Sciatic nerve (tissue), 2 donors: ENCODE measurements at regions not wholly inside any gene's neighbourhood (a gene's known extent, or its start where the extent isn't known, plus 50 kb on each side); places are given as distances from the start of the nearest gene placed in this dataset.

ENCODE experiments used
- ATAC-seq: fragments of 200-7000 bp; cut with Tn5 transposase; one replicate; pipeline ENCODE4 v1.9.1; 2020; ENCODE audit warnings: mild to moderate bottlenecking, moderate library complexity
- DNase-seq: peaks from one replicate; pipeline ENCODE4 v3.0.0-alpha.2; 2020; ENCODE audit warnings: low spot score
- intact Hi-C: fragments of 100-400 bp; cut with DNase I; formaldehyde crosslinking; loops from one replicate; pipeline ENCODE4 v1.14.2; 2022
- donor health status: DM: no; HTN: no; CAD: no.
- donor health status: DM: no; HTN: no; CAD: no.

DNA sequence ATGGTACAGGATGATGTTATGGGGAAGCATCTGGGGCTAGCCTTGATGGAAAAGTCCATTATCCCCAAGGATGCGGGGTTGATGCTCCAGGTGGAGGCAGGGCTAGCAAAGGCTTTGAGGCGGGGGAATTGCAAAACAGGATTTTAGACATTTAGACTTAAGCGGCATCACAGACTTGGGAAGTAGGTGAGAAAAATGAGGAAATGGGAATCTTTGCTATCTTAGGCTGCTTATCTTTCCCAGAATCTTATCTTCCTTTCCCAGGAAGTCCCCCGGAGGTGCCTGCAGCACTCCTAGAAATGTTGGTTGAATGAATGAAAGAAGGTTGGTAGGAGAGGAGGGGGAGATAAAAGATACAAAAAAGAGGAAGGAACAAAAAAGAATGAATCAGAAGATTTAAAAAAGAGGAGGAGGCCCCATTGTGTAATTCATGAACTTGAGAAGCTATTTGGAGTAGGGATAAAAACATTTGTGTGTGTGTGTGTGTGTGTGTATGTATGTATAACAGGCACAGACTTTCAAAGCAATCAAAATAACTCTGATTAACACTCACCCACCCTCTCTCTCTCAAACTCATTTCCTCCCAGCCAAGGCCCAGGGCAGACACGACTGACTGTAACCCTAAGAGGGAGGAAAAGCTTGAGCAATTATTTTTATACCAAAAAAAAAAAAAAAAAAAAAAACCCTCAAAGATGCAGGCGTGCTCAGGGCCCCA lies 62.5 kb upstream of the TBX3 start:
- DNase-seq, result no peak
- intact Hi-C loops, result no loop called here
- ATAC-seq, result peak; percentile 18

DNA sequence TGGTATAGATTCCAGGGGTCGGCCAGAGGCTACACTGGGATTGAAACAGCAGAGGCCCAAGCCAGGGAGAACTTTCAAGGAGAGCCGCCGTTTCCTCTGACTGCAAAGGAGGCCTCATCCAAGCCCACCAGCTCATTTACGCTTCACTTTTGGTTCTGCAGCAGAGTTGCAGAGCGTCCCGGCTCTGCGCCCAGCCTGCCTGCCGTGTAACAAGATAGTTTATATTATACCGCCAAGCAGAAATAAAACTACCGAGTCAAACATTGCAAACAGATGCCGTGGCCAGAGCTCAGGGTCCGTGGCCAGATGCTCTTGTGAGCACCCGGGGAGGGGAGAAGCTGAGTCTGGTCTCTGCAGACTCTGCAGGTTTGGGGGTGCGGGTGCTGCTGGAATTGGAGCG lies 60.7 kb upstream of the TBX3 start:
- ATAC-seq, result no peak
- no peak for DNase-seq
- intact Hi-C loops, result no loop called here

DNA sequence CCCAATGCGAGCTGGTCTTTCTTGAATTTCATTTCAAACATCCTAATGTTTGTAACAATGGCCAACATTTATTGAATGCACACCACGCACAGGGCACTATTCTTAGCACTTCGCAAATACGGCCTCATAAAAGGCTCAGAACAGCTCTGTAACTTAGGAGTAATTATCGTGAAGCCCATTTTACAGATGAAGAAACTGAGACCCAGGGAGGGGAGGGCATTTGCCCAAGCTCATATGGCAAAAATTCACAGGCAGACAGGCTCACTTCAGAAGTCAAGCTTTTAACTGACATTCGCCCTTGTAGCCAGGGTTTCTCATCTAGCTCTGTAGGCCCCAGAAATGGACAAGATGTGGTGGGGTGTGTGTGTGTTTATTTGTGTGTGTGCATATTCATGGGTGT lies 60.3 kb upstream of the TBX3 start:
- no peak for DNase-seq
- no peak for ATAC-seq
- intact Hi-C loops, result no loop called here

GRCh38 chr12:114743799-114744198 lies 59.8 kb upstream of the TBX3 start:
- ATAC-seq (no peak), DNase-seq (no peak)
- intact Hi-C loops, result no loop called here

DNA sequence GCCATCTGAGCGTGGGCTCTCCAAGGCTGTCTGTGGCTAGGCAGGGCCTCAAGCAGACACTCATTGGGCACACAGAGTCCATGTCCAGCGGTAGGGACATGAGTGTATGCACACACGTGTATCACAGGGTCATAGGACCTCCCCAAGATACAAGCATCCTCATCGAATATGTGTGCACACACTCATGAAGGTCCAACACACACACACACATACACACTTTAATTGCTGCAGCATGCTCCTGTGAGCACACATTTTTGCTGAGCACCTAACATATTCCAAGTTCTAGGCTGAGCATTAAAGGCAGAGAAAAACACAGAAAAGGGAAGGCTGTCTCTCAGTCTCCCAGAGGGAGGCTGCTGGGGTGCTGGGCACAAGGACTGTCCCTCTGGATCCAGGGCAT lies 59.3 kb upstream of the TBX3 start:
- no peak for DNase-seq
- intact Hi-C loops, result no loop called here
- no peak for ATAC-seq

- intact Hi-C loops, result no loop called here
- DNase-seq (no peak), ATAC-seq (no peak)
Measured at GRCh38 chr12:114742363-114742762, 58.4 kb upstream of the TBX3 start.

DNA sequence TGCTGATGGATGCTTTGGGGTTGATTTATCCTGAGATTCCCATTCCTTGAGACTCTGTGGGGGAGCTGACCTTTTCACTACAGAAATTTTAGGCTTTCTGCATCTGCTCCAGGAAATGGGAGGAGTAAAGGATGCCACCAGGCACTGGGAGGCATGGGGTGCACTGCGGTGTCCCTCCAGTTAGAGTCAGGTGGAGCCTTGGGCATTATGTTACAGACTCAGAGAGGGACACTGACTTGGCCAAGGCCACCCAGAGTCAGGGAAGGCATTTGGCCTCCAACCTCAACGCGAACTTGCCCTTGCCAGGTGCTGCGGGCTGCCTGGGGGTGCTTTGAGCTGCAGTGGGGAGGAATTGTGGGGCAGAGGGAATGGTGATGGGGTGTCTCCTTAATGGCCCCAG lies 58.0 kb upstream of the TBX3 start:
- DNase-seq (no peak), ATAC-seq (no peak)
- intact Hi-C loops, result no loop called here

DNA sequence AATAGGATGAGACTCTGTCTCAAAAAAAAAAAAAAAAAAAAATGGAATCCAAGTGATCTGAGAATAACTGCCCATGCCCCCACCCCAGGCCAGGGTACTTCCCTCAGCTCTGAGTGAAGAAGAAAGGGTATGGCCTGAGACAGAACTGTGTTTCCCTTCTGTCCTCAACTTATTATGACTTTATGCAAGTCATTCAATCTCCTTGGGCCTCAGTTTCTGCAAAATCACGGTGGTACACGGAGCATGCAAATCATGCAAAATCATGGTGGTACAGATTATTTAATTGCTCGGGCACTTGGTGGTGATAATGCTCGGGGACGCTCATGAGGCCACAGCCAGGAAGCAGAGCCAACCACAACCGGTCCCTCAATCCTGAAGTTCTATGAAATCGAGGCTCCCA lies 56.5 kb upstream of the TBX3 start:
- intact Hi-C loops, result no loop called here
- DNase-seq (no peak), ATAC-seq (no peak)

DNA sequence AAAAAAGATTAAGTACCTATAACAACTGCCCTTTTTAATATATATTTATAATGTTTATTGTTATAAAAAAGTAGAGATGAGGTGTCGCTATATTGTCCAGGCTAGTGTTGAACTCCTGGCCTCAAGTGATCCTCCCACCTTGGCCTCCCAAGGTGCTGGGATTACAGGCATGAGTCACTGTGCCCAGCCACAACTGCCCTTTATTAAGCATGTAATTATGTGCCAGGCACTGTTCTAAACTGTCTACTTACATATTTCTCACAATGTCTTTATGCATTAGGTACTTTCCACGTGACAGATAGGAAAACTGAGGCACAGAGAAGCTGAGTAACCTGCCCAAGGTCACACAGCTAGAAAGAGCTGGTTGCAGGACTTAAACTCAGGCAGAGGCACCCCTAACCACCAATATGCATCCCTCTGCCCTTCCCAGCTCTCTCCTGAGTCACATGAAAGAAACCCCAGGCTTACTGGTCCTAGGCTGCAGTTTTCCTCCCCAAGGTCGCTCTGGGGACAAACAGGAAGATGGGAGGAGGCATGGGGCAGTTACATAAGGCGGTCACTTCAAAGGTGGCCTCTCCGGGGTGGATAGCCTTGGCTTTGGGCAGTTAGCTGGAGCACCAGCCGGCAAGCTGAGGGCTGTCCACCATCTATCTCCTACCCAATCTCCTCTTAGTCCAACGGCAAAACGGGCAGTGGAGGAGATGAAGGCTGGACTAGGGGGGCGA lies 54.6 kb upstream of the TBX3 start:
- intact Hi-C loops, result no loop called here
- ATAC-seq (no peak), DNase-seq (no peak)

DNA sequence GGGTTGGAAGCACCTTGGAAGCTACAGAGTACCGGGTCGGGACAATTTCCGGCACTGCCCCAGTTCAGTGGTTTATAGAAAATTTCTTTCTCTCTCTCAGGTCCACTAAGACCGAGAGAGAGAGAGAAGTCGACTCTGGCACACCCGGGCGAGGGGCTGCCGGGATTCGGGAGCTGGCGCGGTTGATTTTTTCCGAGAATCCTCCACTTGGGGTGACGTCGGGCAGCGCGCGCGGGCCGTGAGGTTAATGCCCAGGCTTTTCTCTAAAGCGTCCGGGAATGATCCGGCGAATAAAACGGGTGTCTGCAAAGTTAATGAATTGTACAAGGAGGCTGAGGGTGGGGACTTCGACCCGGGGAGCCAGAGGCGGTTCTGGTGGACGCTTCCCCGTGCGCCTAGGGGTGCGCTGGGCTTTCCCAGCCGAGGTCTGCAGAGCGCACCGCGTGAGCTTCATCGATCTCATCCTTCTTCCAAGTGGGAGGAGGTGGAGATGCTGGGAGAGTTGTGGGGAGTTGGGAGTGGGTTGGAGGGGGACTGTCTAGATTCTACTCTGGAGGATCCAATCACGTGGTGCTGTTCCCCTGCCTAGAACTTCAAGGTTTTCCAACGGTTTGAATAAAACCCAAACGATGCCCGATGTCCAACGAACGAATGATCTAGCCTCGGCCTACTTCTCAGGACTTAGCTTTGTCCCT lies 51.9 kb upstream of the TBX3 start:
- intact Hi-C loops, result no loop called here
- DNase-seq, result no peak
- ATAC-seq, result peak; percentile 7

DNA sequence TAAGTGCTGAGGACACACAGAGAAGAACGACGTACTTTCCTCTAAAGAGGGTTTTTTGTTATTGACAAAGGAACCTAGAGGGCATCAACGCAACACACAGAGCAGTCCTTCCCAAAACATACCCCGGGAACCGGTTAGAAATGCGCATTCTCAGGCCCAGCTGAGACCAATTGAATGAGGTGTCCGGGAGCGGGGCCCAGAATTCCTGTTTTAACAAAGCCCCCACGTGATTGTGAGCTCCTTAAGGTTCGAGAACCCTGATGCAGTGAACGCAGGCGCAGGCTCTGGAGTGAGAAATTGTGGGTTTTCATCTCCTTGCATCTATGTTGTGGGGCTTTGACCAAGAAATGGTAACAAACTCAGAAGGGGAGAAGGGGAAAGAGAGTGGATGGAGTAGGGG lies 51.0 kb upstream of the TBX3 start:
- DNase-seq, result no peak
- intact Hi-C loops, result no loop called here

GRCh38 chr12:114733919-114734318 lies 49.9 kb upstream of the TBX3 start:
- ATAC-seq (no peak), DNase-seq (no peak)
- intact Hi-C loops, result no loop called here

More for the DNA sequence above, 51.0 kb upstream of the TBX3 start:
- no peak for ATAC-seq
